IPS-NIHi7 (cell line): ENCODE measurements at regions not wholly inside any gene's neighbourhood (a gene's known extent, or its start where the extent isn't known, plus 50 kb on each side); places are given as distances from the start of the nearest gene placed in this dataset.
"Not testable (repeated sequence)": the region's sequence is repeated elsewhere in the genome, so short reads cannot be mapped to it uniquely, and the experiment has no call there.

Experiments
- DNase-seq: peaks from one replicate; pipeline ENCODE4 v3.0.0; 2012; ENCODE audit warnings: mixed read lengths; ENCODE audit errors: extremely low spot score

GRCh38 chr3:152578769-152579168 lies 256.2 kb upstream of the P2RY1 start:
- DNase-seq, result no peak

GRCh38 chr3:152581951-152582350 lies 253.0 kb upstream of the P2RY1 start:
- DNase-seq, result no peak

GRCh38 chr3:152583963-152584362 lies 251.0 kb upstream of the P2RY1 start:
- DNase-seq, result no peak

- no peak for DNase-seq
Observed at GRCh38 chr3:152586974-152587373, 248.0 kb upstream of the P2RY1 start.

GRCh38 chr3:152587861-152588260 lies 247.1 kb upstream of the P2RY1 start:
- no peak for DNase-seq

- no peak for DNase-seq
Observed at GRCh38 chr3:152589644-152590043, 245.3 kb upstream of the P2RY1 start.

- no peak for DNase-seq
Observed at GRCh38 chr3:152591515-152591914, 243.4 kb upstream of the P2RY1 start.

- no peak for DNase-seq
Observed at GRCh38 chr3:152593242-152593641, 241.7 kb upstream of the P2RY1 start.

- DNase-seq, result no peak
Observed at GRCh38 chr3:152595975-152596821, 238.7 kb upstream of the P2RY1 start.

GRCh38 chr3:152596832-152597231 lies 238.1 kb upstream of the P2RY1 start:
- DNase-seq, result not testable (repeated sequence)

GRCh38 chr3:152606146-152606545 lies 228.8 kb upstream of the P2RY1 start:
- no peak for DNase-seq

GRCh38 chr3:152607179-152607578 lies 227.8 kb upstream of the P2RY1 start:
- no peak for DNase-seq

- no peak for DNase-seq
Observed at GRCh38 chr3:152608696-152609594, 226.0 kb upstream of the P2RY1 start.

GRCh38 chr3:152609891-152610290 lies 225.0 kb upstream of the P2RY1 start:
- no peak for DNase-seq

GRCh38 chr3:152610622-152611021 lies 224.3 kb upstream of the P2RY1 start:
- DNase-seq, result no peak

GRCh38 chr3:152611905-152612304 lies 223.0 kb upstream of the P2RY1 start:
- no peak for DNase-seq

- no peak for DNase-seq
Observed at GRCh38 chr3:152613851-152614250, 221.1 kb upstream of the P2RY1 start.

- DNase-seq, result no peak
Observed at GRCh38 chr3:152615681-152616080, 219.2 kb upstream of the P2RY1 start.

GRCh38 chr3:152617609-152618008 lies 217.3 kb upstream of the P2RY1 start:
- DNase-seq, result no peak

- DNase-seq, result no peak
Observed at GRCh38 chr3:152618529-152618928, 216.4 kb upstream of the P2RY1 start.

- no peak for DNase-seq
Observed at GRCh38 chr3:152619691-152620090, 215.2 kb upstream of the P2RY1 start.

- no peak for DNase-seq
Observed at GRCh38 chr3:152620395-152620794, 214.5 kb upstream of the P2RY1 start.
